Heart left ventricle (tissue), 16 donors: ENCODE measurements at regions not wholly inside any gene's neighbourhood (a gene's known extent, or its start where the extent isn't known, plus 50 kb on each side); places are given as distances from the start of the nearest gene placed in this dataset.

ENCODE experiments used
- ATAC-seq, 4 donors: fragments of 200-7000 bp; cut with Tn5 transposase; one replicate each; pipeline ENCODE4 v1.9.1; 2020 to 2022; ENCODE audit warnings: moderate library complexity in 4 of 4, mild to moderate bottlenecking in 3 of 4, moderate number of reproducible peaks in 1 of 4
- DNase-seq, 5 donors: peaks; one replicate each; pipeline ENCODE4 v3.0.0-alpha.2; 2020
- H3K27ac ChIP-seq, 12 donors: fragments of 200-600 bp; sonication (generic) in 4 of 12; one replicate each; pipeline versions ENCODE4 v1.5.0 to v1.8.0; 2016 to 2022; ENCODE audit warnings: mild to moderate bottlenecking in 2 of 12
- H3K27me3 ChIP-seq, 9 donors: fragments of 200-600 bp; sonication (generic) in 2 of 9; one replicate each; pipeline versions ENCODE4 v1.5.1 to v1.8.0; 2016 to 2022; ENCODE audit warnings: mild to moderate bottlenecking in 3 of 9
- H3K36me3 ChIP-seq, 9 donors: fragments of 200-600 bp; sonication (generic) in 2 of 9; one replicate each; pipeline versions ENCODE4 v1.5.0 to v1.8.0; 2018 to 2022; ENCODE audit warnings: mild to moderate bottlenecking in 2 of 9
- H3K4me1 ChIP-seq, 12 donors: fragments of 200-600 bp; sonication (generic) in 4 of 12; one replicate each; pipeline versions ENCODE4 v1.5.0 to v1.8.0; 2016 to 2022; ENCODE audit warnings: mild to moderate bottlenecking in 3 of 12
- H3K4me3 ChIP-seq, 12 donors: fragments of 200-600 bp; sonication (generic) in 4 of 12; one replicate each; pipeline versions ENCODE4 v1.5.0 to v1.8.0; 2017 to 2022; ENCODE audit warnings: mild to moderate bottlenecking in 9 of 12, moderate library complexity in 4 of 12
- H3K9me3 ChIP-seq, 12 donors: fragments of 200-600 bp; sonication (generic) in 4 of 12; one replicate each; pipeline versions ENCODE4 v1.5.0 to v1.8.0; 2016 to 2022; ENCODE audit warnings: mild to moderate bottlenecking in 1 of 12
- POLR2A ChIP-seq, 2 donors: fragments of 450-650 bp; IDR thresholded peaks; one replicate each; pipeline ENCODE4 v1.6.1; 2017; ENCODE audit warnings: antibody characterized with exemption in 2 of 2, mild to moderate bottlenecking in 2 of 2, moderate library complexity in 2 of 2
- WGBS, 4 donors: extraction: QIAGEN DNeasy Blood & Tissue Kit in 2 of 4; methylation state at CpG; one replicate each; pipeline versions ENCODE4 v1.1.5 to v1.1.7; 2013 to 2018; 5-methylcytosine and 5-hydroxymethylcytosine counted together
- intact Hi-C, 10 donors: fragments of 100-400 bp; cut with DNase I; formaldehyde crosslinking; loops; one replicate each; pipeline versions ENCODE4 v1.11.1 to v1.14.2; 2022
- TF ChIP-seq, protein P1 (sequence below), 12 donors: fragments of 200-600 bp; sonication (generic) in 4 of 12; IDR thresholded peaks; one replicate each; pipeline versions ENCODE4 v1.5.0 to v1.8.0; 2018 to 2022; ENCODE audit warnings: antibody characterized with exemption in 12 of 12, mild to moderate bottlenecking in 5 of 12
- donor health status: ischemic (EF 13 %, LVEDD 7.1; RV severe dilation, severe dysfunction).
- donor health status: healthy with polysubstance abuse.
- donor health status: DM: no; HTN: yes; CAD: no.
- donor health status: DM: no; HTN: no; CAD: no.
- donor health status: ischemic (EF 25% LVEDD 6.9; RV normal size, moderate dysfunction).
- donor health status: ischemic (EF 25% LVEDD 5.7; RV mildly dilated, moderate dysfunction).
- donor health status: healthy.
- donor health status: DM: yes; HTN: yes; CAD: no.
- donor health status: ischemic (EF 35%, LVEDD 5.7; RV mildly dilated, moderate dysfunction).
- donor health status: nonischemic (EF 11% LVEDD 7.7; RV severe dilation, severe dysfunction).
- donor health status: DM: yes; HTN: yes; CAD: no.
- donor health status: PGD.
- donor health status: ischemic (EF 29% LVEDD 5.4; RV normal size, mild dysfunction).
- donor health status: nonischemic (EF 23%, LVEDD 6.1; RV moderate dilation, normal function).

DNA sequence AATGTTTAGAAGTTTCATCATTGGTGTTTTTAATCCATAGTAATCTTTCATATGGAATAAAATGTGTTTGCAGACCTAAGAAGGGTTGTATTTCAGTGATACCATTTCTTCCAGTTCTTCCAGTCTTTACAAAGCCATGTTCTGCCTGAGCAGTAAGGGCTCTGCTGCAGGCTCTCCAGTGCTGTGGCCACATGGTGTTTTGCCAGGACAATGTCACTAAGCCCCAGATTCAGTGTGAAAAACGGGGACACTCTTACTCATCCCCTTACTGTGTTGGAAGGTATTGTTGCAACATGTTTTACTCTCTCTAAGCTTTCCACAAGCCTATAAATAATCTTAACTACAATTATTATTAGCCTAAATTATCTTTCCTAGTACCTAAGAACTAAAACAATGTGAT, 481.4 kb upstream of the CDH7 start:
- Histone ChIP-seq H3K9me3 (no peaks in the 10 kb centered on the region), H3K4me3 (no peak overlapping the region), H3K4me1 (no peaks in the 10 kb centered on the region), H3K27ac (no peak overlapping the region), H3K36me3 (no peaks in the 10 kb centered on the region), H3K27me3 (no peaks in the 10 kb centered on the region)
- WGBS, 4 donors = 25 to 50% (median 46%) methylated on average over 1 of the region's 1 CpG
- DNase-seq (no peak), ATAC-seq (no peak)
- intact Hi-C loops = no loop called here
- TF ChIP-seq POLR2A (IDR thresholded peaks at IDR 0.05) = no peak
- TF ChIP-seq, protein P1, sequence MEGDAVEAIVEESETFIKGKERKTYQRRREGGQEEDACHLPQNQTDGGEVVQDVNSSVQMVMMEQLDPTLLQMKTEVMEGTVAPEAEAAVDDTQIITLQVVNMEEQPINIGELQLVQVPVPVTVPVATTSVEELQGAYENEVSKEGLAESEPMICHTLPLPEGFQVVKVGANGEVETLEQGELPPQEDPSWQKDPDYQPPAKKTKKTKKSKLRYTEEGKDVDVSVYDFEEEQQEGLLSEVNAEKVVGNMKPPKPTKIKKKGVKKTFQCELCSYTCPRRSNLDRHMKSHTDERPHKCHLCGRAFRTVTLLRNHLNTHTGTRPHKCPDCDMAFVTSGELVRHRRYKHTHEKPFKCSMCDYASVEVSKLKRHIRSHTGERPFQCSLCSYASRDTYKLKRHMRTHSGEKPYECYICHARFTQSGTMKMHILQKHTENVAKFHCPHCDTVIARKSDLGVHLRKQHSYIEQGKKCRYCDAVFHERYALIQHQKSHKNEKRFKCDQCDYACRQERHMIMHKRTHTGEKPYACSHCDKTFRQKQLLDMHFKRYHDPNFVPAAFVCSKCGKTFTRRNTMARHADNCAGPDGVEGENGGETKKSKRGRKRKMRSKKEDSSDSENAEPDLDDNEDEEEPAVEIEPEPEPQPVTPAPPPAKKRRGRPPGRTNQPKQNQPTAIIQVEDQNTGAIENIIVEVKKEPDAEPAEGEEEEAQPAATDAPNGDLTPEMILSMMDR (IDR thresholded peaks at IDR 0.05) = no peak

DNA sequence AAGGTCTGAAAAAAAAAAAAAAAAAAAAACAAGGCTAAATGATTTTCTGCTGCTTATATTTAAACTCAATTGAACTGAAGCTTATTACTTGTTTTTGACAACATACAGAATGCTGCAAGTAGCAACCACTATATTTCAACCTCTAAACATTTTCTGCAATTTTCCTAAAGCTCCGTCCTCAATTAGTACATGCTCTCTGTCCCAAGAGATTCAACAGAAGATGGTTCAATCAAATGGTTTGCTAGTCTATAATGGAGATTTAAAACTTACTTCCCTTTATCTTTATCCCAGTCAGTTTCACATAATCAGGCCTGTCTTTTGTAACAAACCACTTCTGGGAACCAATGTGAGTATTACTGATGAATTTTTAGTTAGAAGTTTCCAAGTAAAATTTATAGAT, 485.1 kb upstream of the CDH7 start:
- 75 to 79% (median 77%) methylated on average over 1 of the region's 1 CpG for WGBS, 4 donors
- no peak for TF ChIP-seq POLR2A (IDR thresholded peaks at IDR 0.05)
- TF ChIP-seq, protein P1 (IDR thresholded peaks at IDR 0.05) = no peak
- Histone ChIP-seq H3K4me3 (no peak overlapping the region), H3K27ac (no peak overlapping the region), H3K4me1 (no peaks in the 10 kb centered on the region), H3K9me3 (no peaks in the 10 kb centered on the region), H3K27me3 (no peaks in the 10 kb centered on the region), H3K36me3 (no peaks in the 10 kb centered on the region)
- intact Hi-C loops = no loop called here
- DNase-seq = no peak
- ATAC-seq = no peak

DNA sequence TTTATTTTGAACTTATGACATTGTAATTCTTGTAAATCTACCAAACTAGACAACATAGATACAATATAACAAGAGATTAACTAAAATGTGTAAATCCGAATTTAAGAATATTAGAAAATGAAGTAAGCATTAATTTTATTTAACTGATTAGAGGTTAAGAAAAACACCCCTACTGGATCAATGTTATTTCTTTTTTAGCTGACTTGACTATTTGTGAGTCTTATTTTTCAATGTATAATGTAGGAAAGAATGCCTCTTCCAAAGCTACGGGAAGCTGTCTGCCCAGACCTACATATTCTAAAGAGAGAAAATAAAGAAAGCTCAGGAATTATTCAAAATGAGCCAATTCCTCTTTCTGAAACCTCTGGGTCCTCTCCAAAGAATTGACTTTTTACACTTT, 490.8 kb upstream of the CDH7 start:
- H3K36me3 ChIP-seq = no peaks in the 10 kb centered on the region
- no peak for DNase-seq
- no peaks in the 10 kb centered on the region for H3K27me3 ChIP-seq
- no peaks in the 10 kb centered on the region for H3K4me1 ChIP-seq
- H3K9me3 ChIP-seq = no peaks in the 10 kb centered on the region
- no peak for ATAC-seq
- TF ChIP-seq POLR2A (IDR thresholded peaks at IDR 0.05) = no peak
- TF ChIP-seq, protein P1 (IDR thresholded peaks at IDR 0.05) = no peak
- 38 to 43% (median 42%) methylated on average over 2 of the region's 2 CpGs for WGBS, 4 donors
- no peak overlapping the region for H3K27ac ChIP-seq
- H3K4me3 ChIP-seq = no peak overlapping the region
- intact Hi-C loops = no loop called here

DNA sequence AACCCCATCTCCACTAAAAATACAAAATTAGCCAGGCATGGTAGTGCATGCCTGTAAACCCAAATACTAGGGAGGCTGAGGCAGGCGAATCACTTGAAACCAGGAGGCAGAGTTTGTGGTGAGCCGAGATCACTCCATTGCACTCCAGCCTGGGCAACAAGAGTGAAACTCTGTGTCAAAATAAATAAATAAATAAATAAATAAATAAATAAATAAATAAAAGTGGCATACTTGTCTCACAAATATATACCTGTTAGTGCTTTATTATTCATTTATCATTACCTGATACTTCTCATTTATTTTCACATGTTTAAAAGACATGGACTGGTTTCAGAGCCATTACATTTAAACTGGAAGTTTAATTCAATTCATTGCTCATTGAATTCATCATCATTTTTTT, 491.4 kb upstream of the CDH7 start:
- WGBS, 4 donors = 88 to 94% (median 90%) methylated on average over 2 of the region's 2 CpGs
- no peak for TF ChIP-seq POLR2A (IDR thresholded peaks at IDR 0.05)
- TF ChIP-seq, protein P1 (IDR thresholded peaks at IDR 0.05) = no peak
- Histone ChIP-seq H3K36me3 (no peaks in the 10 kb centered on the region), H3K27ac (no peak overlapping the region), H3K9me3 (no peaks in the 10 kb centered on the region), H3K4me1 (no peaks in the 10 kb centered on the region), H3K4me3 (no peak overlapping the region), H3K27me3 (no peaks in the 10 kb centered on the region)
- intact Hi-C loops = no loop called here
- no peak for DNase-seq
- ATAC-seq = no peak
